ENCODE measurements at regions not wholly inside any gene's neighbourhood (a gene's known extent, or its start where the extent isn't known, plus 50 kb on each side); places are given as distances from the start of the nearest gene placed in this dataset.

DNA sequence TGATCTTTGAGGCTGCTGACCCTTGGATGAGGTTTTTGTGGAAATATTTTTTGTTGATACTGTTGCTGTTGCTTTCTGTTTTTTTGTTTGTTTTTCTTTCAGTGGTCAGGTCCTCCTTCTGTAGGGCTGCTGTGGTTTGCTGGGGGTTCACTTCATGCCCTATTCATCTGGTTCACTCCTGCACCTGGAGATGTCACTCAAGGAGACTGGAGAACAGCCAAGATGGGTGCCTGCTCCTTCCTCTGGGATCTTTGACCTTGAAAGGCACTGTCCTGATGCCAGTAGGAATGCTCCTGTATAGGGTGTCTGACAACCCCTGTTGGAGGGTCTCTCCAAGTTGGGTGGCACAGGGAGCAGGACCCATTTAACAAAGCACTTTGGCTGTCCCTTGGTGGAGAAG lies 67.0 kb upstream of the ACTBL2 start:
- H3K27me3 Mint-ChIP-seq, result no peaks in the 10 kb centered on the region
- no peak for DNase-seq (ENCODE audit: low spot score, unreplicated experiment)
- TF ChIP-seq CTCF (IDR thresholded peaks at IDR 0.05; ENCODE audit: unreplicated experiment), result no peak
- H3K4me1 Mint-ChIP-seq (ENCODE audit: low read depth), result no peaks in the 10 kb centered on the region
- no peak overlapping the region for H3K27ac Mint-ChIP-seq
- no peaks in the 10 kb centered on the region for H3K36me3 Mint-ChIP-seq (ENCODE audit: insufficient read depth)
- H3K4me3 Mint-ChIP-seq (ENCODE audit: low read depth), result no peak overlapping the region
- H3K9me3 Mint-ChIP-seq (ENCODE audit: low read depth), result peaks cover 18% of the 10 kb centered on the region

GRCh38 chr5:57540823-57541222 lies 58.2 kb upstream of the ACTBL2 start:
- no peak for DNase-seq (ENCODE audit: low spot score, unreplicated experiment)
- Mint-ChIP-seq H3K4me3 (ENCODE audit: low read depth) (no peak overlapping the region), H3K9me3 (ENCODE audit: low read depth) (peaks cover 10% of the 10 kb centered on the region), H3K27me3 (no peaks in the 10 kb centered on the region), H3K27ac (no peak overlapping the region), H3K36me3 (ENCODE audit: insufficient read depth) (no peaks in the 10 kb centered on the region), H3K4me1 (ENCODE audit: low read depth) (no peaks in the 10 kb centered on the region)
- no peak for TF ChIP-seq CTCF (IDR thresholded peaks at IDR 0.05; ENCODE audit: unreplicated experiment)

GRCh38 chr5:57539281-57539701 lies 56.7 kb upstream of the ACTBL2 start:
- Mint-ChIP-seq H3K27me3 (no peaks in the 10 kb centered on the region), H3K9me3 (ENCODE audit: low read depth) (no peaks in the 10 kb centered on the region), H3K4me1 (ENCODE audit: low read depth) (no peaks in the 10 kb centered on the region)

DNA sequence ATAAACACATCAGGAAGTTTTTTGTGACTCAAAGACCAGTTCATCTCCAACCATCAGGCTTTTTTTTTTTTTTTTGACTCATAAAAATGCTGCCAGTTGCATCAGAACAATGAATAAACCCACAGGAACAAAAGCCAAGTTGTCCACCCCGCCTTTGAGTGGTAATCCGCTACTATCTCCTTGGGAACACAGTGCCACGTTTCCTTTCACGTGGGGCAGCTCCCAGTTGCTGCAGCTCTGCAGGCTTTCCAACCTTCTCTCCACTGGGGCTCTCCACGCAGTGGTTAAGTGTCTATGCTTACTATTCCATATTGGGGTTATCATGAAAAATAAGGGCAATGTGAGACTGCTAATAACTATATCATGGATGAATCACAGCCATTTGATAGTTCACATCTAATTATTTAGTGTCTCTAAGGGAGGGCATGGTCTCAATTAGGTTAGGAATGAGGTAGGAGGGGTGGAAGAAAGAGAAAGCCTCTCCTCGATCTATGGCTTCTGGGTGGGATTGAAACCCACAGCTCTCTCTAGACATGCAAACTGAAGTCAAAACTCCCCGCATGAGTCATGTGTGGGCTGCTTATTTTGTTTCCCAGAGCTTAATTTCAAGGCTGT lies 55.8 kb upstream of the ACTBL2 start:
- H3K36me3 Mint-ChIP-seq (ENCODE audit: insufficient read depth), result no peaks in the 10 kb centered on the region
- no peak overlapping the region for H3K27ac Mint-ChIP-seq
- TF ChIP-seq CTCF (IDR thresholded peaks at IDR 0.05; ENCODE audit: unreplicated experiment), result no peak
- no peaks in the 10 kb centered on the region for H3K27me3 Mint-ChIP-seq
- no peak overlapping the region for H3K4me3 Mint-ChIP-seq (ENCODE audit: low read depth)
- H3K4me1 Mint-ChIP-seq (ENCODE audit: low read depth), result no peaks in the 10 kb centered on the region
- H3K9me3 Mint-ChIP-seq (ENCODE audit: low read depth), result no peaks in the 10 kb centered on the region
- no peak for DNase-seq (ENCODE audit: low spot score, unreplicated experiment)

More at GRCh38 chr5:57539281-57539701, 56.7 kb upstream of the ACTBL2 start:
- no peak for TF ChIP-seq CTCF (IDR thresholded peaks at IDR 0.05; ENCODE audit: unreplicated experiment)
- no peak for DNase-seq (ENCODE audit: low spot score, unreplicated experiment)
- no peak overlapping the region for H3K27ac Mint-ChIP-seq
- H3K36me3 Mint-ChIP-seq (ENCODE audit: insufficient read depth), result no peaks in the 10 kb centered on the region
- no peak overlapping the region for H3K4me3 Mint-ChIP-seq (ENCODE audit: low read depth)

DNA sequence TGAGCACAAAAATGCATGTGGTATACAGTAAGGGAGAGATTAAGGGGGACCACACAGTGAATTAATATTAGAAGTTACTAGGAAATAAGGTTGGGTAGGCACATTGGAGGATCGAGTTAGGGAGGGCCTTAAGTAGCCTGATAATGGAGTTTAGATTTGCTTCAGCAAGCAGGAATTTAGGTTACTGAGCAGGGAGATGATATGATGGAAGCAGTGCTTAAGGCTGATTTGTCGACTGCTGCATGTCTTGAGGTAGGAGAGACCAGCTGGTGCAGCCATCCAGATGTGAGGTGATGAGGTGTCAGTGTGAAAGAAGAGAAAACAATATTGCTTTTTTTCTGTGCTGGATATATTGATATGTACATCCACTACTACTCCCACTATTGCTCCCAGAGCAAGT lies 55.2 kb upstream of the ACTBL2 start:
- H3K27ac Mint-ChIP-seq, result no peak overlapping the region
- H3K9me3 Mint-ChIP-seq (ENCODE audit: low read depth), result no peaks in the 10 kb centered on the region
- no peak for DNase-seq (ENCODE audit: low spot score, unreplicated experiment)
- no peaks in the 10 kb centered on the region for H3K4me1 Mint-ChIP-seq (ENCODE audit: low read depth)
- H3K4me3 Mint-ChIP-seq (ENCODE audit: low read depth), result no peak overlapping the region
- no peaks in the 10 kb centered on the region for H3K27me3 Mint-ChIP-seq
- H3K36me3 Mint-ChIP-seq (ENCODE audit: insufficient read depth), result no peaks in the 10 kb centered on the region
- no peak for TF ChIP-seq CTCF (IDR thresholded peaks at IDR 0.05; ENCODE audit: unreplicated experiment)
